H4 (cell line): ENCODE measurements at regions not wholly inside any gene's neighbourhood (a gene's known extent, or its start where the extent isn't known, plus 50 kb on each side); places are given as distances from the start of the nearest gene placed in this dataset.

ENCODE experiments used
- DNase-seq: peaks from one replicate; pipeline ENCODE4 v3.0.0-alpha.2; 2015; ENCODE audit warnings: low spot score

DNA sequence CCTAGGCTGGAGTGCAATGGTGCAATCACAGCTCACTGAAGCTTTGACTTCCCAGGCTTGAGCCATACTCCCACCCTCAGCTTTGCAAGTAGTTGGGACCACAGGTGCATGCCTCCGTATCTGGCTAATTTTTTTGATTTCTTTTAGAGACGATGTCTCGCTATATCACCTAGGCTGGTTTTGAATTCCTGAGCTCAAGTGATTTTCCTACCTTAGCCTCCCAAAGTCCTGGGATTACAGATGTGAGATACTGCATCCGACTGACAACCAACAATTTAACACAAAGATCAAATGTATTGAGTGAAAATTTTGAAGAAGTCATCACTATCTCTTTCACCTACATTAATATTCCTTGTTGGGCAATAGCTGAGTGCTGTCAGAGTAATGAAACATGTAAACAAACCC is 181.6 kb downstream of the MYCN start:
- DNase-seq, result no peak

DNA sequence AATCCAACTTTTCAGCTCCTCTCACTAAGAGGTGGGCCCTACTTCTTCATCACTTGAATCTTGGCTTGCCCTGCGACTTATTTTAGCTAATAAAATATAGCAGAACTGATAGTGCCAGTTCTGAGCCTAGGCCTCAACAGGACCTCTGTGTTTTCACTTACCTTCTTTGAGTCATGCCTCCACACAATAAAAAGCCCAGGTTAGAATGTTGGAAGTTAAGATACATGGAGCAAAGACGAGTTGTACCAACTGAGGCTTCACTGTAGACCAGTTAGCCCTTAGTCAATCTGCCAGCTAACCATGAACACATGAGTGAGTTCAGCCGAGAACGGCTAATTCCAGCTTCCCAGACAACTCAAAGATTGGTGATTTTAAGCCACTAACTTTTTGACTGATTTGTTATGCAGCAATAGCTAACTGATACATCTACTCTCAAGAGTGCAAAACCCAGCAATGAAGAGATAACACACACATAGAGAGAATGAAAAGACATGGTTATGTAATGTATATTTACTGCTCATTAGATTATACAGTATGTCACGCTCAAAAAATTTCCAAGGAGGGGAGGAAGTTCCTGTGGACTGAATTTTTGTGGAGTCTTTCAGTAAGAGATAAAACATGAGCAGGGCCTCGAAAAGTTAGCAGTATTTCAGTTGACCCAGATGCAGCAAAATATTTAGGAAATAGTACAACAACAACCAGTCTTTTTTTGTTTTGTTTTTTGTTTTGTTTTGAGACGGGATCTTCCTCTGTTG is 181.1 kb downstream of the MYCN start:
- no peak for DNase-seq

DNA sequence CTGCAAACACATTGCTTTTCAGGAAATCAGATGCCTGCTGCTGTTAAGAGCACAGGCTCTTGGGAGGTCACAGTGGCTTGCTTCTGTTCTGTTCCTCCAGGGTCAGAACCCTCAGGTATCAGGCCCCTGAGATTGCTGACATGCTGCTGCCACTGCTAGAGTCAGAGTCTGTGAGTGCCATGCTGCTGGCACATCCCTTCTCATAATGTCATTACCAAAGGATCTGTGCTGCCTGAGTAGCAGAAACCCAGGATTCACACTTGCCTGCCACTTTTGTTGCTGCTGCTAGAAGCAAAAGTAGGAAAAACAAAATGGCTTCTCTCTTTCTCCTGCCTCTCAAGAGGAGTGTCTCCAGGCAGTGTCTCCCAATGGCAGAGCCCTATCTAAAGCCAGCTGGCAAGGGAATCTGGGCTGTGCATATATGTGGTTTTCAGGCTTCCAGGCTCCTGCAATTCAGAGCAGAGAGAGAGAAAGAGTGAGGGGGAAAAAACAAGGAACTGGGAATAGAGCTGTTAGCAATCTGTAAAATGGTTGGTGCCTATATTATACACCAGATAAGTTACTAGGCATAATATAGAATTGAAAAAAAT is 180.3 kb downstream of the MYCN start:
- no peak for DNase-seq

DNA sequence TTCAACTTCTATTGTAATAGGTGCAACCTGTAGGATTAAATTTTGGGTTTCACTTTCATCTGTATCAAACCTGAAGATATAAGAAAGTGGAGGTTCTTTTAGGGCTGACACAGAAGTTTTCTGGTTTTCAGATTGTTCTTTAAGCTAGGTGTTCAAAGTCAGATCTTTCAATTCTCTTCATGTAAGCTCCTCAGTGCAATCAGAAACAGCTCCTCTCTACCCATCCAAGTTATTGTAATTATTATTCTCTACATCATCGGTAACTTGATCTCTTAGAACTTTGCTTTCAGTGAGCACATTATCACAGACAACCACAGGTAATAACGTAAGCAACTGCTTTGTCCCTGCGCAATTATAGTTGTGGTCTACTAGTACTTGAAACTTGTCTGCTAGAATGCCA is 179.4 kb downstream of the MYCN start:
- no peak for DNase-seq

DNA sequence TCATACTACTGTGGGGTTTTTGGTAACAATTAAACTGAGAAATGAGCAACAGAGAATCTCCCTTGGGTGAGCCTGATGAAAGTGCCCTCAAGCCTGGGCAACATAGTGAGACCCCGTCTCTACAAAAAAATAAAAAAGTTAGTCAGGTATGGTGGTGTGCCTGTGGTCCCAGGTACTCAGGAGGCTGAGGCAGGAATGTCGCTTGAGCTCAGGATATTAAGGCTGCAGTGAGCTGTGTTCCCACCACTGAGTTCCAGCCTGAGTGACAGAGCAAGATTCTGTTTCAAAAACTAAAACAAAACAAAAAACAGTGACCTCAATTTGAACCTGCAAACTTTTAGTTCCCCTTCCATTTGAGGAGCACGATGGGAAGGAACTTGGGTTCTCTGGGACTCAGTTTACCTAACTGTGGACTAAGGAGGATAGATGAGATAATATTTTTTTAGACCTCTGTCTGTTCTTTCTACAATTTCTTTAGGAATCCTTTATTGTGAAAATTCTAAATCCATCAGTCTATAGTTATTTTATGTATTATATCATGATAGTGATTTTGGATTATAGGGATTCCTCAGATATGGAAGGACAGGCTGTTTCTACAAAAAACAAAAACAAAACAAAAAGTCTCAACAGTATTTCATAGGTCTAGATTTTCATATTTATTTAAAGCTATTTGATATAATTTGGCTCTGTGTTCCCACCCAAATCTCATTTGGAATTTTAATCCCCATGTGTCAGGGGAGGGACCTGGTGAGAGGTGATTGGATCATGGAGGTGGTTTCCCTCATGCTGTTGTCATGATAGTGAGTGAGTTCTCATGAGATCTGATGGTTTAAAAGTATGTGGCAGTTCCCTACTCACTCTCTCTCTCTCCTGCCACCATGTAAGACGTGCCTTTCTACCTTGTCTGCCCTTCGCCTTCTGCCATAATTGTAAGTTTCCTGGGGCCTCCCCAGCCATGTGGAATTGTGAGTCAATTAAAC is 178.6 kb downstream of the MYCN start:
- no peak for DNase-seq

DNA sequence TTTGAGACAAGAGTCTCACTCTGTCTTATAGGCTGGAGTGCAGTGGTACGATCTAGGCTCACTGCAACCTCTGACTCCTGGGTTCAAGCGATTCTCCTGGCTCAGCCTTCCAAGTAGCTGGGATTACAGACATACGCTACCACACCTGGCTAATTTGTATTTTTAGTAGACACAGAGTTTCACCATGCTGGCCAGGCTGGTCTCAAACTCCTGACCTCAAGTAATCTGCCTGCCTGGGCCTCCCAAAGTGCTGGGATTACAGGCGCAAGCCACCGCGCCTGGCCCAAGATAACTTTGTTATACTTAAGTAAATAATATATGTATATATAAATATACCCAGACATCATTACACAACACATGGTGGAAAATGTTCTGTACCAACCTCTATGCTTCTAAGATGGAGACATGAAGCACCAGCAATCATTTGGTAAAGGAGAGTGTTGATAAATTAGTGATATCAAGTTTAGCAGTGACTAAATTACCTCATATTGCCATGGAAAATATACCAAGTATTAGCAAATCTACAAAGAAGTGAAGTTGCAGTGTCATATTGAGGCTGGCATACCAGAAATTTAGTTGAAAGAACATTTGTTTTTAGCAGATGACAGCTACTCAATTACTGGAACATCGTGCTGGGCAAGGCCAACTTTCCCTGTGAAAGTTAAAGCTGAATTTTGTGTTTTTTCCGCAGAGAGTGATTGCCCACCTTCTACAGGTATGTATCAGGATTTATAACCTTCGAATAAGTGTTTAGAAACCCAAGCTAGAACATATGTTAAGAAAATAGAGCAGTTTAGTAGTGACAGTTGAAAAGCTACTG is 177.7 kb downstream of the MYCN start:
- no peak for DNase-seq

DNA sequence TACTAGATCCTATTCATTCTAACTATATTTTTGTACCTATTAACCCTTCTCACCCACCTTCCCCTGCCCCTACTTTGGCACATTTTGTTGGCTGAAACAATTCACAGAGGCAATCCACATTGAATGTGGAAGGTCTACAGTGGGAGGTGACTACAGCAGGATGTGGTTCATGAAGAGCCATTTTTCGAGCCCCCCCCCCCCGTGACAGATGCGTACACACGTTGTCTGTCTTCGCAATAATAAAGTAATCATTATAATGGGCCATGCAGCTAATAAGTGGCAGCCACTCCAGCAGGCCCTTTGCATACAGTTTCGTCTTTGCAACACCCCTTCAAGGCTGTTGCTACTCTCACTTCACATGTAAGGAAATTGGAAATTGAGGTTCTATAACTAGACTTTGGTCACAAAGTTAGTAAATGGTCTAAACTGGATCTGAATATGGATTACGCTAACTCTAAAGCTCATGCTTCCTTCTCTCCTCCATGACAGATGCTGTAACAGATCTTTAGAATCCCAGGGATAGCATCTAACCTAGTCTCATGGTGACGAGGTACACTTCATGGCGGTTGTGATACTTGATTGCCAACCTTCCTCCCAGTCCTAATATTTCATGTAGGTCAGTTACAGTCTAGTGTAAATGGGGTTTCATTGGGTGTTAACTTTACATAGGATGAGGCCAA is 176.8 kb downstream of the MYCN start:
- DNase-seq, result no peak

DNA sequence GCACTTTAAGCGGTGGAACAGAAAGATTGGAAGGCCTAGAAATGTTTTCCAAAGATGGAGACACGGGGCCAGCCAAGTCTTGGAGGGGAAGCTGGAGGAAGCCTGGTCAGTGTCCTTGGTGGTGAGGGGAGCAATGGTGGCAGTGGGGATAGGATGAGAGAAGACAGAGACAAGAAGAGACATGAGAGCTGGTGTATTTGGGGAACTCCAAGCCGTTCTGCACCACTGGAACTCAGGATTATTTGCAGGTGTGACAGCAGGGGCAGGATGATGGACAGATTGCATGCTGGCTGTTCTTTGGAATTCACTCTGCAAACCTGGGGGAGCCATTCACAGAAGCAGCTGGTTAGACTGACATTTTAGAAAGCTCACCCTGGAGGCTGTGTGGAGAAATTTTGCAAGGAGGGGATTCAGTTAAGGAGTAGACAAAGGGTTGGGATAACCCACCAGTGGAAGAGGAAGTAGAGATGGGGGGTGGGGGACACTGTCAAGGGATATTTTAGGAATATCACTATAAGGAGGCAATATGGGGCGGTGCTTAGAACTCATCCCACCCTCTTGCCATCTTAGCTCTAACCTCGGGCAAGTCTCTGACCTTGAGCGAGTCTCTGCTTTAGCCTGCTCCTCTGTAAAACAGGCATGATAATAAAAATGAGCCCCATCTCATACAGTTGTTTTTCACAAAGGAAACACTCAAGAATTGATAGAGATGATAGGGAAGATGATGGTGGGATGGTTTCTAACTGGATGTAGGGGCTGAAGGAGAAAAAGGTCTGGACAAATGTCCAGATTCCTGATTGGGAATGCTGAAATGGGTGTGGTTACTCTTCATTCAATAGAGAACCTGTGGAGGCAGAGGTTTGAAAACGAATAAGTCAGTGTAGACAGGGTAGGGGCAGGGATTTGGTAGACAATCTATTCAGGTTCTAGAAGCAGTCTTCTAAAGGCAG is 175.8 kb downstream of the MYCN start:
- no peak for DNase-seq

DNA sequence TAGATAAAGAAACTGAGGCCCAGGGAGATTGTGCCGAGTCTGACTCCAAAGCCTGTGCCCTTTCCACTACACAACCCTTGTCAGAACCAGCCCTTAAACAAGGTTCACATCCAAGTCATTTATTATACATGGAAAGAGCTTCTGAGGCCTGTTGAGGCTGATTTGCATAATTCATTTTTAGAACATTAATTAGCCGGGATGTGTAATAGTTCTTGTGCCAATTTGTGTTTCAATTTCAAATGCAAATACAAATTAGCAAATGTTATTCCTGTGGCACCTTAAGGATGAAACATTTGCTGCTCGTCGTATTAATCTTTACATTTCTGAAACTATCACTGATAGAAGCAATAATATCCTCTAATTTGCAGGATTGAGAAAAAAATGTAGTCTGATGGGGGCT is 174.9 kb downstream of the MYCN start:
- no peak for DNase-seq

DNA sequence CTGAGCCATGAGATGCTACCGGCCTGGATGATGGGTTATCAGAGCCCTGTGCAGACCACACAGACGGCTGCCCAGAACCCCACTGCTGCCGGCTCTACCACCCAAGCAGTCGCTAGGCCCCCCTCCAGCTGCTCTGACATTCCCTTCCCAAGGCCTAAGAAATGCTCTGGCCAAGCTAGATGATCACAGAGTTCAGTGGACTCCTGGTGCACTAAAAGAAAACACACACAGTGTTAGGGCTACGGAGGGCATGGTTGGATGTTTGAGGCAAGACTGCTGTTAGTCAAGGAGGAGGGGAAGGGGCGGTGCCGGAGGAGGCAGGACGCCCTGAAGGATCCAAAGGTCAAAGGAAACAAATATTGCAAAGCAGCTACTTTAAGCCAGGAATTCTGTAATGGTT is 174.5 kb downstream of the MYCN start:
- no peak for DNase-seq

DNA sequence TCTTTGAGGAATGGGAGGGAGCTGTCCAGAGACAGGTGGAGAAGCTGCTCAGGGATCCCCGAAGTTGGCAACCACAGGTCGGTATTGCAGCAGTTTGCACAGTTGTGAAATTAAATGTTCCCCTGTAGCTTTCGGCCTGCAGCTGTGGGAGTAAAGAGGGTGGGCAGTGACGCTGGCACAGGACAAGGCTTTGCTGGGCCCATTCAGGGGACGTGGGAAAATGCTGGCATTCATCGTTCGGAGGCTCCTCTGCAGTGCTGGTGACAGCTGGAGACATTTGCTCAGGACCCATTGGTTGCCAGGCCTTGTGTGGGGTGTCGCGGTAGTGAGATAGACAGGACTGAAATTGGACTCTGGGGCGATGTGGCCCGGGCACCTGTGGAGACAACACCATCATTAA is 173.7 kb downstream of the MYCN start:
- no peak for DNase-seq

DNA sequence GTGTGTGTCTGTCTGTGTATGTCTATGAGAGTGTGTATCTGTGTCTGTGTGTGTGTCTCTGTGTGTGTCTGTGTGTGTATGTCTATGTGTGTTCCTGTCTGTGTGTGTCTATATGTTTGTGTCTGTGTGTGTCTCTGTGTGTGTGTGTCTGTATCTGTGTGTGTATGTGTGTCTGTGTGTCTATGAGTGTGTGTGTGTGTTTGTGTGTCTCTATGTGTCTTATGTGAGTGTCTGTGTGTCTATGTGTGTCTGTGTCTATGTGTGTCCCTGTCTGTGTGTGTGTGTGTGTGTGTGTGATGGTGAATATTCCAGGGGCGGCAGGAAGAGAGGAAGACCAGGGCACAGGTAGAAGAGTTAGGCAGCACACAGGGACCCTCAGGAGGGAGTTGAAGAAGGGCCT is 173.2 kb downstream of the MYCN start:
- DNase-seq, result no peak

DNA sequence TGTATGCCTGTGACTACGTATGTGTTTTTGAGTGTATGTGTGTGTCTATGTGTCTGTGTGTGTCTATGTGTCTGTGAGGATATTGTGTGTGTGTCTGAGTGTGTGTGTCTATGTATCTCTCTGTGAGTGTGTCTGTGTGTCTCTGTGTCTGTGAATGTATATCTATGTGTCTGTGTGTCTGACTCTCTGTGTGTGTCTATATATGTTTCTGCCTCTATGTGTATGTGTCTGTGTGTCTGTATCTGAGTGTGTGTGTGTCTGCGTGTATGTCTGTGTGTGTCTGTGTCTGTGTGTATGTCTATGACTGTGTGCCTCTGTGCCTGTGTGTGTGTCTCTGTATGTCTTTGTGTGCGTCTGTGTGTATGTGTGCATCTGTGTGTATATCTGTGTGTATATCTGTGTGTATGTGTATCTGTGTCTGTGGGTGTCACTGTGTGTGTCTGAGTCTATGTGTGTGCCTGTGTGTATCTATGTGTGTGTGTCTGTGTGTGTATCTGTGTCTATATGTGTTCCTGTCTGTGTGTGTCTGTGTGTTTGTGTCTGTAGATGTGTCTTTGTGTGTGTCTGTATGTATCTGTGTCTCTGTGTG is 172.7 kb downstream of the MYCN start:
- DNase-seq, result no peak

DNA sequence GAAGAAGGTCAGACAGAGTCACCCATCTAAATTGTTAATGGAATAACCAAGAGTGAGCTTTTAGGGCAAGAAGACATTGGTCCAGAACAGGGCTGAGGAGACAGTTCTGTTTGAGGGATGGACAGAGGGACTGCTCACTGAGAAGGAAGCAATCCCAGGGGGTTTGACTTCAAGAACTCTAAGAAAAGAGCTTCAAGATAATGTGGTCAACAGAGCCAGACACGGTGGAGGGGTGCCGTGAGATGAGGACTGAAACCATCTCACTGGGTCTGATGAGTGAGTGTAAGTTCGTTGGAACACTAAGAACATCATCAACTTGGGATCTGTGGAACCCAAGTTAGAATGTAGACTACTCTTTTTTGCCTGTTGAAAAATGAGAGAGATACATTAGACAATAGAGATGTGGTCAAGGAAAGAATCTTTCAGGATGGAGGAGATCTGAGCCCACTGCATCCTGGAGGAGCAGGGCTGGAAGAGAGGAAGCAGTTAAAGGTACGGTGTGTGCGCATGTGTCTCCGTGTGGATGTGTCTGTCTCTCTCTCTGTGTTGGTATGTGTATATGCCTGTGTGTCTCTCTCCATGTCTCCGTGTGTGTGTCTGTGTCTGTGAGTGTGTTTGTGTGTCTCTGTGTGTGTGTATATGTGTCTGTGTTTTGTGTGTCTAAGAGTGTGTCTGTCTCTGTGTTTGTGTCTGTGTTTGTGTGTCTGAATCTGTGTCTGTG is 172.1 kb downstream of the MYCN start:
- no peak for DNase-seq

DNA sequence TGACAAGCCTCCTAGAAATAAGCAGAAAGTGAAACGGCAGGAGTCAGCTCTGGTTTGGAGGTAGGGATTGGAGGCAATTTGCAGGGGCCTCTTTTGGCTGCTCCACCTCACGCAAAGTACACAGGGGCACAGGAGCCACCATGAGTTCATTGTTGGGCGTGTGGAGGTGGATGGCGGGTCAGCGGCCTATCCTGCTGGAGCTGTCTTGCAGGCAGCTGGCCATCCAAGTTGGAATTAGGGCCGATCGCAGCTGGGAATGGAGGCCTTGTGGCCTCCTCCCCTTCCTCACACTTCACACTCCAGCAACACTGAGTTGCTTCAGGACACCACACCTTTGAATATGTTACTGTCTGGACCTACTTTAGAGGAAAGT is 171.5 kb downstream of the MYCN start:
- DNase-seq, result no peak

DNA sequence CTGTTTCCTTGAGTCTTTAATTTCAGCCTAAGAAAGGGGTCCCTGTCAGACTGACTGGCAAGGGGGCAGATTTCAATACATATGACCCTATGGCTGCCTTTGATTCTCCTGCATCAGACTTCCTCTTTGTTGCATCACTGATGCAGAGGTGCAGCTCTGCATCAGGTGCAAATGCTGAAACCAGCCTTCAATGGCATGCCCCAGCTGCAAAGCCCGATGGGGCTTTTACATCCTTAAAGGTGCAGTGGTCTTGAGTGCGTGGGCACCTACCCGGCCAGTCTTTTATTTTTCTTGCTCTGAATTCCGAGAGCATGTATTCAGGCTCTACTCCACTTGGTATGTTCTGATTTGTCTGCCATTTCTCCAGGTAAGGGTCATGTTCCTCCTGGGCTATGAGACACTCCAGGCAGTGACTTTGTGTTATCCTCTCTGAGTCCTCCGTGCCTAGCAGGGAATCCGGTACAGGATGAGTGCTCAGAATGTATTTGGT is 169.5 kb downstream of the MYCN start:
- no peak for DNase-seq

DNA sequence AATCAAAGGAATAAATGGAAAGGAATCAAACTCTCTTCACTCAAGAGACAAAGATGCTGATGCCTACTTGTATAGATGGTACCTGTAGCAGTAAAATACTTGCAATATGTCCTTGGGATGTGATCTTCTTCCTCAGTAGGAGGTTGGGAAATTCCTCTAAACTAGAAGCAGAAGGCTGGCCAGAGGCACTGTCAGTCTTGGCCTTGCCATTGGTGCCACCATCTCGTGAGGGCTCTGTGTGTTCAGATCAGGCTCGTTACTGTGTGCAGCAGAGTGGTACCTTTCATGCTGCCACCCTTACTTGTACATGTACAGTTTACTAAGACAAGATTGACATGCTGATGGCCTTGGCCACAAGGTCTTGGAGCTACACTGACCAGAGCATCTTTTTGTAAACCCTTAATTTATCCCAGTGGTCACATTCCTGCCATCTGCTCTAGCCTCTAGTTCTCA is 169.0 kb downstream of the MYCN start:
- no peak for DNase-seq

DNA sequence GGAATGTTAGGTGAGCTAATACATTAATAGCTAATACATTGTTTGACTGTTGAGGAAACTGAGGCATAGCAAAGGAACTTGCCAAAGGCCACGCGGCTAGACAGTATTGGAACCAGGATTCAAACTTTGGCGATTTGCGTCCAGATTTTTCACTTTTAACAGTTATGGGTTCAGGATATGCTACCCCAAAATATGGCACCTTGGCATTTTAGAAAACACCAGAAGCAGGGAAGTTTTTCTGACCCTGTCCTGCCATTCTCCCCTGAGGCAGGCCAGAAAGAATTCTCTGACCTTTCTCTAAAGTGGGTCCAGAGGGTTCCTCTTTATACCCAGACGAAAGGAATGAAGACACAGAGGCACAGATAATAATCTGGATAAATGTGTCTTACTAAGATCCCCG is 166.9 kb downstream of the MYCN start:
- DNase-seq, result no peak

DNA sequence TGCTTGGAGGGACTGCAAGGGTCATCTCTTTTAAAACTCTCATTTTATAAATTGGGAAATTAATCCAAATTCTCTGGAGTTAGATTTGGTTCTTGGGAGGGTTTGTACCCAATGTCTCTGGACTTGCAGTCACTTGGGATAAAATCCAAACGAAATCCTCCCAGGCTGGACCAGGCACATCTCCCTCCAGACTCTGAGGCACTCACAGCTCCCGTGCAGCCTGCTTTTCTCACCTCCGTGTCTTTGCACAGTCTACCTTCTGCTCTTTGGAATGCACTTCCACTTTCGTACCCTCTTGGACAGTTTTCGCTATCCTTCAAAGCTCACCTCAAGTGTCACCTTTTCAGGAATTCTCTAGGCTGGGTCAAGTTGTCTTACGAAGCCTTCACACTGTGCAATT is 166.3 kb downstream of the MYCN start:
- no peak for DNase-seq
